Activated naive CD4-positive, alpha-beta T cell treated with anti-CD3 and anti-CD28 coated beads, Interleukin-2, amount 10 ng/mL, durations not matched to agents 7 days and 5 days (primary cell): ENCODE measurements at regions not wholly inside any gene's neighbourhood (a gene's known extent, or its start where the extent isn't known, plus 50 kb on each side); places are given as distances from the start of the nearest gene placed in this dataset.
"Not testable (repeated sequence)": the region's sequence is repeated elsewhere in the genome, so short reads cannot be mapped to it uniquely, and the experiment has no call there.

Experiments used
- CTCF ChIA-PET: fragments of 350-600 bp; sonication (Branson Sonifier 250); formaldehyde crosslinking; loops from one replicate; lab custom pipeline; 2021; ENCODE audit warnings: antibody characterized with exemption; lab: Charles Lee
- DNase-seq: peaks from one replicate; pipeline ENCODE4 v3.0.0-alpha.2; 2020
- H3K27ac Mint-ChIP-seq: one replicate; pipeline ENCODE4 v1.8.0; 2021; ENCODE audit warnings: mild to moderate bottlenecking, moderate library complexity, mixed read lengths
- H3K27me3 Mint-ChIP-seq: one replicate; pipeline ENCODE4 v1.8.0; 2021; ENCODE audit warnings: mild to moderate bottlenecking, mixed read lengths
- H3K36me3 Mint-ChIP-seq: one replicate; pipeline ENCODE4 v1.8.0; 2021; ENCODE audit warnings: mixed read lengths
- H3K4me1 Mint-ChIP-seq: one replicate; pipeline ENCODE4 v1.8.0; 2021; ENCODE audit warnings: mixed read lengths
- H3K4me3 Mint-ChIP-seq: one replicate; pipeline ENCODE4 v1.8.0; 2021; ENCODE audit warnings: mild to moderate bottlenecking, moderate library complexity, mixed read lengths
- H3K9me3 Mint-ChIP-seq: one replicate; pipeline ENCODE4 v1.8.0; 2021; ENCODE audit warnings: mixed read lengths

DNA sequence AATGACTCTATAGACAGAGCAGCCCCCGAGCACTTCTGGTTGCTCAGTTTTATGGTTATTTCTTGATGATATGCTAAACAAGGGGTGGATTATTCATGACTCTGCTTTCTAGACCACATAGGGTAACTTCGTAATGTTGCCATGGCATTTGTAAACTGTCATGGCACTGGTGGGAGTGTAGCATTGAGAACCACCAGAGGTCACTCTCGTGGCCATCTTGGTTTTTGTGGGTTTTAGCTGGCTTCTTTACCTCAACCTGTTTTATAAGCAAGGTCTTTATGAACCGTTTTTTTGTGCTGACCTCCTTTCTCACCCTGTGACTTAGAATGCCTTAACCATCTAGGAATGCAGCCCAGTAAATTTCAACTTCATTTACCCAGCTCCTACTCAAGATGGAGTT, 1036.2 kb upstream of the FLRT2 start:
- Mint-ChIP-seq H3K4me1 (no peaks in the 10 kb centered on the region), H3K9me3 (peaks cover 17% of the 10 kb centered on the region), H3K27ac (no peak overlapping the region), H3K27me3 (no peaks in the 10 kb centered on the region), H3K4me3 (no peak overlapping the region), H3K36me3 (no peaks in the 10 kb centered on the region)
- no peak for DNase-seq
- CTCF ChIA-PET = no interaction called here

DNA sequence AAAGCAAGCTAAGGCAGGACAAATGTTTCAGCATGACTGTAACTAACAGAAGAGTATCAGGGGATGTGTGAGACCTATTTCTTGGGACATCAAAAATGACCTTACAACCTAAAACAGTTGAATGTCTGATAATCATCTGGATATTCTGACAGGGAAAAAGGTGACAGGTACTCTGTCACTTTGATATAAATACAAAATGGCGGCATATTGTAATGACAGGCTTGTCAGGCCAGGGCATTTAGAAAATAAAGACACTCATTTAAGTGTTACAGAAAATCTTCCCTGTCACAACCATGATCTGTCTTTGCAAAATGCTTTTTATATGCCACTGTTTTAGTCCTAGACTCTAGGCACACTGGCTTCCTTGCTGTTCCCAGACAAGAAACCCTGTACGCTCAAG, 1033.3 kb upstream of the FLRT2 start:
- H3K27me3 Mint-ChIP-seq = no peaks in the 10 kb centered on the region
- H3K27ac Mint-ChIP-seq = no peak overlapping the region
- no peak for DNase-seq
- H3K36me3 Mint-ChIP-seq = no peaks in the 10 kb centered on the region
- H3K4me1 Mint-ChIP-seq = no peaks in the 10 kb centered on the region
- no peak overlapping the region for H3K4me3 Mint-ChIP-seq
- CTCF ChIA-PET = no interaction called here
- peaks cover 12% of the 10 kb centered on the region for H3K9me3 Mint-ChIP-seq

DNA sequence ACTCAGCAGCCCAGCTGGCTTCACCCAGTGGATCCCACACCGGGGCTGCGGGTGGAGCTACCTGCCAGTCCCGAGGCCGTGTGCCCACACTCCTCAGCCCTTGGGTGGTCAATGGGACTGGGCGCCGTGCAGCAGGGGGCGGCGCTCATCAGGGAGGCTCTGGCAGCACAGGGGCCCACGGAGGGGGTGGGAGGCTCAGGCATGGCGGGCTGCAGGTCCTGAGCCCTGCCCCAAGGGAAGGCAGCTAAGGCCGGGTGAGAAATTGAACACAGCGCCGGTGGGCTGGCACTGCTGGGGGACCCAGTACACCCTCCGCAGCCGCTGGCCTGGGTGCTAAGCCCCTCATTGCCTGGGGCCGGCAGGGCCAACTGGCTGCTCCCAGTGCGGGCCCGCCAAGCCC, 1017.1 kb upstream of the FLRT2 start:
- H3K9me3 Mint-ChIP-seq = peaks cover 25% of the 10 kb centered on the region

DNA sequence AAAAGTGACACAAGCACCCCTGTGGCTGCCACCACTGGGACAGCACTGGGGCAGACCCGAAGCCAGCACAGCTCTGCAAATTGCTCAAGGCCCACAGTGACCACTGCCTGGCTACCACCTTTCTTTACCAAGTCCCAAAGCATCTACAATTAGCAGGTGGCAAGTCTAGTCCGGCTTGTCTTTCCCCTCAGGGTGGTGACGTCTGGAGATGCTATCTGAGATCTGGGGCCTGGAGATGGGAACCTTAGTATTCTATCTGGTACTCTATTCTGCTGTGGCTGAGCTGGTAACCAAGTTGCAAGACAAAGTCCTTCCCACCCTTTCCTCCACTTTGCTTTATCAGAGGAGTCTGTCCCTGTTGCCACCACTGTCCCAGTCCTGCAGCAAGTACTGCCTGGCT, 1010.1 kb upstream of the FLRT2 start:
- no peaks in the 10 kb centered on the region for H3K4me1 Mint-ChIP-seq
- peaks cover 13% of the 10 kb centered on the region for H3K9me3 Mint-ChIP-seq
- no peaks in the 10 kb centered on the region for H3K36me3 Mint-ChIP-seq
- no peak overlapping the region for H3K27ac Mint-ChIP-seq
- H3K27me3 Mint-ChIP-seq = no peaks in the 10 kb centered on the region
- CTCF ChIA-PET = no interaction called here
- no peak overlapping the region for H3K4me3 Mint-ChIP-seq
- no peak for DNase-seq

More for the DNA sequence above, 1017.1 kb upstream of the FLRT2 start:
- H3K36me3 Mint-ChIP-seq, H3K27ac Mint-ChIP-seq, CTCF ChIA-PET, H3K27me3 Mint-ChIP-seq, DNase-seq, H3K4me3 Mint-ChIP-seq, H3K4me1 Mint-ChIP-seq: not testable (repeated sequence)

DNA sequence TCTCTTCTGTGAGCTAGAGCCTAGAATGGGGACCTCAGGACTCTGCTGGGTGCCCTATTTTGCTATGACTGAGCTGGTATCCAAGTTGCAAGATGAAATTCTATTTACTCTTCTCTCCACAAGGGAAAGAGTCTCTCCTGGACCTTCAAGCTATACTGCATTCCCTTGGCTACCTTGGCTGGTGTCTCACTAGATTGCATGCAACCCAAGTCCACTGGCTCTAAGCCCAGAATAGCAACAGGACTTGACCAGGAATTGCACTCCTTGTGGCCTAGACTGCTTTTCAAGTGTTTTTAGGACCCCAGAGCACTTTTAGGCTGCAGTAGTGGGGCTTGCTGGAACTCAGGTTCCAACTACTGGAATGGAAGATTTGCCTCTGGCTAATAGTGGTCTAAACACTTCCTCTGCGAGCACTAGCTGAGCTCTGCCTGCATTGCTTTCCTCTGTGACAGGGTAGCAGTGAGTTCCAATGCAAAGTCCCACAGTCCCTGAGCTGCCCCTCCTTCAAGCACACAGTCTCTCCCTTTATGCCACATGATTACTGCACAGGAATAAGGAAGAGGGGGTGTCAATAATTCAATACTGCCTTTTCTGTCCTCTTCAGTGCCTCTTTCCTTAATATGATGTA, 1009.1 kb upstream of the FLRT2 start:
- Mint-ChIP-seq H3K9me3 (peaks cover 13% of the 10 kb centered on the region), H3K27ac (no peak overlapping the region), H3K4me1 (no peaks in the 10 kb centered on the region), H3K4me3 (no peak overlapping the region), H3K27me3 (no peaks in the 10 kb centered on the region), H3K36me3 (no peaks in the 10 kb centered on the region)
- CTCF ChIA-PET = no interaction called here
- DNase-seq = no peak

DNA sequence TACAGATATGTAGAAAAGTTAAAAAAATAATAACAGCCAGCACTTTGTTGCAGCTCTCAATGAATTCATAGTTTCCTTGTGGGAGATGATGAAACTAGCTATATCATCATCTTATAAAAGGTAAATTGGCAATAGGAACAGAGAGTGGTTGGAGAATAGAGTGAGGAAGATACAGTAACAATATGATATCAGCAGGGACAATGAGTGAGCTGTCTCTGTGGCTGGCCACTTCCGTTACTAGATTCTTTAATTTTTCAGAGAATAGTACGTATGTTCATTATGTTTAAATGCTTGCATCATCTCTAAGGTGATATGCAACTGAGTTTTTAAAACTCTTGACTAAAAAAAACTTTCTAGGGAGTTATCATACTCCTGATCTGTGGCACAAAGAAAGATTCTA, 1006.2 kb upstream of the FLRT2 start:
- Mint-ChIP-seq H3K9me3 (peaks cover 8% of the 10 kb centered on the region), H3K27me3 (no peaks in the 10 kb centered on the region), H3K27ac (no peak overlapping the region), H3K4me3 (no peak overlapping the region), H3K4me1 (no peaks in the 10 kb centered on the region), H3K36me3 (no peaks in the 10 kb centered on the region)
- DNase-seq = no peak
- CTCF ChIA-PET = no interaction called here

DNA sequence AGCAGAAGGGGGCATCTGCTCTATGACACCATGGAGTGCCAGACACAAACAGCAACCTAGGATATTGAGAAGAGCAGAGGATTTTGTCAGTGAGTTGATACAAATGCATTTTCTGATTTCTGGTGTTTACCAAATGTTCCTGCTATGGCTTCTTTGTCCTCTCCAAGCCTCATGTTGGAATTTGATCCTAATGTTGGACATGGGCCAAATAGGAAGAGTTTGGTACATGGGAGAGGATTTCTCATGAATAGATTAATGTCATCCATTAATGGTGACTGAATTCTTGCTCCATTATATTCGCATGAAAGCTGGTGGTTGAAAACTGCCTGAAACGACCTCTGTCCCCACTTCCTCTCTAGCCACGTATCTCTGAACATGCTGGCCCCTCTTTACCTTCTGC, 1002.2 kb upstream of the FLRT2 start:
- Mint-ChIP-seq H3K9me3 (peaks cover 3% of the 10 kb centered on the region), H3K27ac (no peak overlapping the region), H3K27me3 (no peaks in the 10 kb centered on the region), H3K4me3 (no peak overlapping the region), H3K36me3 (no peaks in the 10 kb centered on the region), H3K4me1 (no peaks in the 10 kb centered on the region)
- CTCF ChIA-PET = no interaction called here
- DNase-seq = no peak

DNA sequence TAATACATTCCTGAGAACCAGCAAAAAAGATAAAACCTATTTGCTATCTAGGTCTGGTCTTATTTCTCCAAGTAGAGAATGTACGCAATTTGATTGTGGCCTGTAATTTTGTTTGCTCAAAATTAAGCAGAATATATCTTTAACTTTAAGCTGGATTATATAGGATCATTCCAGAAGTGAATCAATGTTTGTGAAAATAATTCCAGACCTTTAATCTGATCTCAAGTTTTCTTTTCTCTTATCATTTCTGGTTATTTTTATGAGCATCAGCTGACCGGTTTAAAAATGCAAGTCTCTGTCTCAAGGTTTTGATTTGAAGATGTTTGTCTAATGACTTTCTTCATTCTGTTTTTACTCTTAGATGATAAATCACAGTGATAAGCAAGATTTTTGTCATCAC, 997.9 kb upstream of the FLRT2 start:
- DNase-seq = no peak
- CTCF ChIA-PET = no interaction called here
- H3K4me1 Mint-ChIP-seq = no peaks in the 10 kb centered on the region
- H3K4me3 Mint-ChIP-seq = no peak overlapping the region
- no peaks in the 10 kb centered on the region for H3K27me3 Mint-ChIP-seq
- H3K9me3 Mint-ChIP-seq = peaks cover 3% of the 10 kb centered on the region
- no peaks in the 10 kb centered on the region for H3K36me3 Mint-ChIP-seq
- H3K27ac Mint-ChIP-seq = no peak overlapping the region

DNA sequence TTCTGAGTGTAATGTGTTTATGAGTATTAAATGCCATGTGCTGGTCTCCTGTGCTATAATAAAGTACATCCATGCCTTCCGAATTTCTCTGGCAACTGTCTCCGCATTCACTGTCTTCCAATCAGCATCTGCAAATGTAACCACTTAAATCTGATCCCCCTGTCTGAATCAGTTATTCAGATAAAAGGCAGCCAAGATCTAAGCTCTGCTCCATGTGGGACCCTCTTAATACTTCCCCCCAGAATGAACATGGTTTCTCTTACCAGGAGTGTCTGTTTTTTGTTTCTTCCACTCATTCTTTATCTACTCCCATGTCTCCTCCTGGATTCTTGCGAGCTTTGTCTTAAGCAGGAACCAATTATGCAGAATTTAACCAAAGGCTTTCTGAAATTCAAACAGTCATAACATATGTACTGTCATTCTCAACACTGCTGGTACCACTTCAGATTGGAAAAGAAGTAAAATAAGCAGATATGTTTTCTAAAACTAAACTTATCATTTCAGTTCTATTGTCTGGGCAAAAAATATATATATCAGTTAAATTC, 996.7 kb upstream of the FLRT2 start:
- H3K4me3 Mint-ChIP-seq = no peak overlapping the region
- no peaks in the 10 kb centered on the region for H3K36me3 Mint-ChIP-seq
- no peak for DNase-seq
- no peak overlapping the region for H3K27ac Mint-ChIP-seq
- no peaks in the 10 kb centered on the region for H3K27me3 Mint-ChIP-seq
- H3K9me3 Mint-ChIP-seq = no peaks in the 10 kb centered on the region
- no peaks in the 10 kb centered on the region for H3K4me1 Mint-ChIP-seq
- CTCF ChIA-PET = no interaction called here

DNA sequence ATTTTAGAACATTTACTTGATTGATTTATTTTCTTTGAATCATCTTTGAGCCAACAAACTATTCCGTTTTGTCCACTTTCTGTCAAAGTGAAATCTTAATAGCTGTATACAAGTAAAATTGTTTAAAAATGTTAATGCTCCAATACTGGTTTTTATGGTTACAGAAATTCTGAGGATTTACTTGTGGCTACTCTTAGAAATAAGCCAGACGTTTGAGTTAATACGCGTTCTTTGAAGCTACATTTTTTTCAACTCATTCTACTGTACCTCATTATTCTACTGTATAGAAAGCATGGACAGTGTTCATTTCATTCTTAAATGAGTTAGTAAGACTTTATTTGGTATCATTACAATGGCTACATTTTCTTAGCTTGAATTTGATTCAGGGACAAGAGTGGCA, 996.2 kb upstream of the FLRT2 start:
- no peak overlapping the region for H3K27ac Mint-ChIP-seq
- H3K4me3 Mint-ChIP-seq = no peak overlapping the region
- no peak for DNase-seq
- no peaks in the 10 kb centered on the region for H3K36me3 Mint-ChIP-seq
- H3K4me1 Mint-ChIP-seq = no peaks in the 10 kb centered on the region
- CTCF ChIA-PET = no interaction called here
- H3K27me3 Mint-ChIP-seq = no peaks in the 10 kb centered on the region
- H3K9me3 Mint-ChIP-seq = no peaks in the 10 kb centered on the region

DNA sequence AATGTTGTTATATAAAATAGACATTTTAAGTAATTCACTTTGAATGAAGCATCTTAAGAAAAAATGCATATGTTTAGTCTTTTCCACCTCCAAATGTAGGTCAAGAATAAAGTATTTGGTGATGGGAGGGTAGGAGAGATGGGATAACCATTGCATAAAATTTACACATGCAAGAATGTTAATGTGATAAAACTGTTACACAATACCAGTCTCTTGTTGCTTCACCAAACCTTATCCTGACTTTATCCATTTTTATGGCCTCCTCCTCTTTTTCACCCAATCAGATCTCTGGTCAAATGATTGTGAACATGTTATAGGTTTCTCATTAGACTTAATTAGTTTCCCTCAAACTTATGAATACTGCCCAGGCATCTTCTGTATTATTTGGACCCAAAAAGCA, 994.5 kb upstream of the FLRT2 start:
- no peaks in the 10 kb centered on the region for H3K36me3 Mint-ChIP-seq
- no peak overlapping the region for H3K27ac Mint-ChIP-seq
- no peaks in the 10 kb centered on the region for H3K4me1 Mint-ChIP-seq
- no peak overlapping the region for H3K4me3 Mint-ChIP-seq
- no peak for DNase-seq
- H3K9me3 Mint-ChIP-seq = no peaks in the 10 kb centered on the region
- no peaks in the 10 kb centered on the region for H3K27me3 Mint-ChIP-seq
- CTCF ChIA-PET = no interaction called here

DNA sequence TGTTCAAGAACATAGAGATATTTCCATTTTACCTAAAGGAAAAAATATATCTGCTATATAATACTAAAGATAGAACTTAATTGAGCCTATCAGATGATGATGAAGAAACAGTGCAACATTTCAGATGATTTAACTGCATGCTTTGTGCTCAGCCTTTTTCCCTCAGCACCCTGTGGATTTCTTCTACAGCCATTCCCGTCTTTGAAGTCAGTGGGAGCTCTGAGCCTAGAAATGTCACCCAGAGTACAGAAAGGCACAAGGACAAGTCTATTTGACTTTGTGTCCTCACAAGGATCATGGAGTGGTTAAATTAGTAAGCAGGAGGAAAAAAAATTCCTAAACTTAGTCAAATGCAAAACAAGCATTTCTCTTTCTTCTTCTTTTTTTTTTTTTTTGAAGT, 994.0 kb upstream of the FLRT2 start:
- no peaks in the 10 kb centered on the region for H3K4me1 Mint-ChIP-seq
- H3K4me3 Mint-ChIP-seq = no peak overlapping the region
- H3K27ac Mint-ChIP-seq = no peak overlapping the region
- no peaks in the 10 kb centered on the region for H3K36me3 Mint-ChIP-seq
- CTCF ChIA-PET = no interaction called here
- H3K27me3 Mint-ChIP-seq = no peaks in the 10 kb centered on the region
- H3K9me3 Mint-ChIP-seq = no peaks in the 10 kb centered on the region
- DNase-seq = no peak

DNA sequence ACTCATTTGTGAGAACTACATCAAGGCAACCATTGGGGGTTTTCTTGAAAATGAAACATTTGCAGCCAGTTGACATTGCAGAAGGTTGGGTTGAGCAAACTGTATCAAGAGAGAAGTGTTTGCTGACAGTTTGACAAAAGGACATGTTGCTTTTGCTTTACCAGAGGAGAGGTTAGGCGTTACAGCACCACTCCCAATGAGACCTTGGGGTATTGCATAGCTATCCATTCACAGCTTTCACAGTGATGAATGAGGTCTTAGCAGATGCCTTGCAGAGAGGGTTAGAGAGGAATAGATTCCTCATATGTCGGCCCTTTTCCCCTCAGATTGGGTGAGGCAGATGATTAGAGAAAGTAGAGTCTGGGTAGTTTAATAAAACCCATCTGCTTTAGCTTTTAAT, 988.9 kb upstream of the FLRT2 start:
- H3K27ac Mint-ChIP-seq = no peak overlapping the region
- H3K4me3 Mint-ChIP-seq = no peak overlapping the region
- H3K9me3 Mint-ChIP-seq = peaks cover 3% of the 10 kb centered on the region
- H3K36me3 Mint-ChIP-seq = no peaks in the 10 kb centered on the region
- CTCF ChIA-PET = no interaction called here
- H3K4me1 Mint-ChIP-seq = no peaks in the 10 kb centered on the region
- no peaks in the 10 kb centered on the region for H3K27me3 Mint-ChIP-seq
- no peak for DNase-seq

DNA sequence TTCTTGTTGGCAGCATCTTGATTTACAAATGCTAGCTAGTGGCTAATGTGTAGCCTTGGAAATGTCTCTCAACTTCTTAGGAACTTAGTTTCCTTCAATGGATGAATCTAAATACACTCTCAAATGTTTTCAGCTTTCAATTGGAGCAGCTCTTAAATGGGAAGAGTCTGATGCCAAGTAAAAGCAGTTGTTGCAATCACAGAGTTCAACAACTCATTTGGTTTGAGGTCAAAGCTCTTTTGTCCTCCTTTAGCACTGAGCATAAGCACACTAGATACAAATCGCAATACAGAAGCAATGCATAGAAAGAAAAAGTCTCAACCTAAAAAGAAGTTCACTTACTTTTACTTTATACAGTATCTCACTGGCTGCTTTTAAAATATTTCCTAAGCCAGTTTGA, 986.1 kb upstream of the FLRT2 start:
- no peak overlapping the region for H3K27ac Mint-ChIP-seq
- CTCF ChIA-PET = no interaction called here
- no peak overlapping the region for H3K4me3 Mint-ChIP-seq
- no peak for DNase-seq
- no peaks in the 10 kb centered on the region for H3K36me3 Mint-ChIP-seq
- no peaks in the 10 kb centered on the region for H3K4me1 Mint-ChIP-seq
- H3K27me3 Mint-ChIP-seq = no peaks in the 10 kb centered on the region
- peaks cover 5% of the 10 kb centered on the region for H3K9me3 Mint-ChIP-seq

DNA sequence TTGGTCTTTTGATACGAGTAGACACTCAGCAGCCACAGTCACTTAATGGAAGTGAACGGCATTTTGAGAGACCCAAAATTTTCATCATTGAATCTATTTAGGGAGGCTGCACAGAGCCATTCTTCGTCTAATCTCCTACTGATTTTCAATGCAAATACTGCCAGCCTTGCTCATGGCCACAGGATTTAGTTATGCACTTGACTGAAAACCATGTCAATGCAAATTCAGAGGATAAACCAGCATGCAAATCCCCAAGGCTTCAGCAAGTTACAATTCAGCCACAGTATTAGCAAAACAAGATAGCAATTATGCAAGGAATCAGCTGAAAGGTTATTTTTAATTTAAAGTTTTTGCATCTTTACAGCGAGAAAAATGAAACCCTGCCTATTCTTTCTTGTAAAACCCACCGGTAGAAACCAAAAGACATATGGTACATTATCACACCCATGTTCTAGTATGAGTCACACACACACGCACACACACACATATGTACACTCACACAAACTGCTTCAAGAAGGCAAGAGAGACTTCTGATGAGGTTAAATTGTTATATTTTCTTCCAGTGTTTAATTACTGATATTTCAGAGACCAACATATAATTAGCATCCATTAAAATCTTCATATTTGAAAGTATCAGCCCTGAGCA, 985.3 kb upstream of the FLRT2 start:
- H3K9me3 Mint-ChIP-seq = peaks cover 5% of the 10 kb centered on the region
- no peaks in the 10 kb centered on the region for H3K4me1 Mint-ChIP-seq
- H3K36me3 Mint-ChIP-seq = no peaks in the 10 kb centered on the region
- DNase-seq = no peak
- H3K27me3 Mint-ChIP-seq = no peaks in the 10 kb centered on the region
- H3K27ac Mint-ChIP-seq = no peak overlapping the region
- no peak overlapping the region for H3K4me3 Mint-ChIP-seq
- CTCF ChIA-PET = no interaction called here
